Ishikawa (cell line): ENCODE measurements at regions not wholly inside any gene's neighbourhood (a gene's known extent, or its start where the extent isn't known, plus 50 kb on each side); places are given as distances from the start of the nearest gene placed in this dataset.

Experiments
- CEBPB ChIP-seq: IDR thresholded peaks from 2 replicates; pipeline ENCODE4 v1.6.1; 2012
- CREB1 ChIP-seq: IDR thresholded peaks from 2 replicates; pipeline ENCODE4 v1.6.1; 2012; ENCODE audit warnings: low read depth
- EGR1 ChIP-seq: IDR thresholded peaks from 2 replicates; pipeline ENCODE4 v1.6.1; 2012
- EP300 ChIP-seq: IDR thresholded peaks from 2 replicates; pipeline ENCODE4 v1.6.1; 2012; ENCODE audit warnings: borderline replicate concordance
- FOXM1 ChIP-seq: IDR thresholded peaks from 2 replicates; pipeline ENCODE4 v1.6.1; 2012; ENCODE audit warnings: low read depth, borderline replicate concordance
- MAX ChIP-seq: IDR thresholded peaks from 2 replicates; pipeline ENCODE4 v1.6.1; 2012
- NFIC ChIP-seq: IDR thresholded peaks from 2 replicates; pipeline ENCODE4 v1.6.1; 2012
- RAD21 ChIP-seq: IDR thresholded peaks from 2 replicates; pipeline ENCODE4 v1.6.1; 2012; ENCODE audit warnings: low read depth
- REST ChIP-seq: IDR thresholded peaks from 2 replicates; pipeline ENCODE4 v1.6.1; 2012; ENCODE audit warnings: low read depth, mild to moderate bottlenecking
- TAF1 ChIP-seq: IDR thresholded peaks from 2 replicates; pipeline ENCODE4 v1.6.1; 2012; ENCODE audit warnings: low read depth, mild to moderate bottlenecking
- TCF12 ChIP-seq: IDR thresholded peaks from 2 replicates; pipeline ENCODE4 v1.6.1; 2012; ENCODE audit warnings: low read depth
- TEAD4 ChIP-seq: IDR thresholded peaks from 2 replicates; pipeline ENCODE4 v1.6.1; 2012
- USF1 ChIP-seq: IDR thresholded peaks from 2 replicates; pipeline ENCODE4 v1.6.1; 2012
- YY1 ChIP-seq: IDR thresholded peaks from 2 replicates; pipeline ENCODE4 v1.6.1; 2012; ENCODE audit warnings: low read depth
- ZBTB7A ChIP-seq: IDR thresholded peaks from 2 replicates; pipeline ENCODE4 v1.6.1; 2012; ENCODE audit warnings: low read depth

GRCh38 chr9:100811643-100812042, 216.9 kb upstream of the PLPPR1 start:
- TF ChIP-seq USF1: no peak
- no peak for TF ChIP-seq TAF1

- no peak for TF ChIP-seq USF1
- TF ChIP-seq EGR1: no peak
- TF ChIP-seq TAF1: no peak
- no peak for TF ChIP-seq TCF12
- no peak for TF ChIP-seq YY1
- no peak for TF ChIP-seq NFIC
- TF ChIP-seq REST: no peak
- TF ChIP-seq RAD21: no peak
- no peak for TF ChIP-seq ZBTB7A
Measured at GRCh38 chr9:100813871-100814270, 214.7 kb upstream of the PLPPR1 start.

- TF ChIP-seq EP300 (no peak), ZBTB7A (no peak), FOXM1 (no peak), YY1 (no peak)
Measured at GRCh38 chr9:100819980-100820379, 208.5 kb upstream of the PLPPR1 start.

GRCh38 chr9:100838857-100839256, 189.7 kb upstream of the PLPPR1 start:
- TF ChIP-seq EGR1 (no peak), TAF1 (no peak), MAX (no peak), ZBTB7A (no peak), REST (no peak), RAD21 (no peak), FOXM1 (no peak), TCF12 (no peak), CREB1 (no peak), YY1 (no peak), TEAD4 (no peak), EP300 (no peak)

- no peak for TF ChIP-seq TEAD4
- TF ChIP-seq FOXM1: no peak
- no peak for TF ChIP-seq NFIC
- no peak for TF ChIP-seq EGR1
- TF ChIP-seq USF1: no peak
- no peak for TF ChIP-seq TCF12
- TF ChIP-seq ZBTB7A: no peak
- no peak for TF ChIP-seq CEBPB
- no peak for TF ChIP-seq MAX
- TF ChIP-seq TAF1: no peak
- TF ChIP-seq YY1: no peak
- TF ChIP-seq REST: no peak
- TF ChIP-seq CREB1: no peak
- no peak for TF ChIP-seq EP300
- TF ChIP-seq RAD21: no peak
Measured at GRCh38 chr9:100848726-100849125, 179.8 kb upstream of the PLPPR1 start.
